ENCODE measurements at regions not wholly inside any gene's neighbourhood (a gene's known extent, or its start where the extent isn't known, plus 50 kb on each side); places are given as distances from the start of the nearest gene placed in this dataset.
"Not testable (repeated sequence)": the region's sequence is repeated elsewhere in the genome, so short reads cannot be mapped to it uniquely, and the experiment has no call there.

GRCh38 chr5:99534241-99534640 is 605.4 kb upstream of the CHD1 start:
- not testable (repeated sequence) for H3K9me3 ChIP-seq (ENCODE audit: control insufficient read depth in 2 of 2, low read length in 2 of 2); H3K27ac ChIP-seq (ENCODE audit: low read depth in 2 of 2, low read length in 2 of 2)

GRCh38 chr5:99521666-99522065 is 592.9 kb upstream of the CHD1 start:
- not testable (repeated sequence) for H3K27me3 ChIP-seq (ENCODE audit: control insufficient read depth in 2 of 2, insufficient read depth in 2 of 2, low read length in 2 of 2); H3K4me1 ChIP-seq (ENCODE audit: control insufficient read depth in 2 of 2, insufficient read depth in 2 of 2, low read length in 2 of 2); H3K4me3 ChIP-seq (ENCODE audit: low read length in 2 of 2); H3K9me3 ChIP-seq (ENCODE audit: control insufficient read depth in 2 of 2, low read length in 2 of 2); H3K27ac ChIP-seq (ENCODE audit: low read depth in 2 of 2, low read length in 2 of 2); H3K9ac ChIP-seq (ENCODE audit: low read depth in 1 of 2, low read length in 2 of 2); H3K36me3 ChIP-seq (ENCODE audit: control insufficient read depth in 2 of 2, insufficient read depth in 2 of 2, low read length in 2 of 2)

More at GRCh38 chr5:99534241-99534640, 605.4 kb upstream of the CHD1 start:
- not testable (repeated sequence) for H3K36me3 ChIP-seq (ENCODE audit: control insufficient read depth in 2 of 2, insufficient read depth in 2 of 2, low read length in 2 of 2); H3K27me3 ChIP-seq (ENCODE audit: control insufficient read depth in 2 of 2, insufficient read depth in 2 of 2, low read length in 2 of 2); H3K9ac ChIP-seq (ENCODE audit: low read depth in 1 of 2, low read length in 2 of 2); H3K4me1 ChIP-seq (ENCODE audit: control insufficient read depth in 2 of 2, insufficient read depth in 2 of 2, low read length in 2 of 2); H3K4me3 ChIP-seq (ENCODE audit: low read length in 2 of 2)

GRCh38 chr5:99515864-99516490 is 587.2 kb upstream of the CHD1 start:
- H3K4me3 ChIP-seq (ENCODE audit: low read length in 2 of 2): not testable (repeated sequence)

GRCh38 chr5:99510237-99510866 is 581.5 kb upstream of the CHD1 start:
- H3K9ac ChIP-seq (ENCODE audit: low read depth in 1 of 2, low read length in 2 of 2); H3K36me3 ChIP-seq (ENCODE audit: control insufficient read depth in 2 of 2, insufficient read depth in 2 of 2, low read length in 2 of 2); H3K4me3 ChIP-seq (ENCODE audit: low read length in 2 of 2); H3K27me3 ChIP-seq (ENCODE audit: control insufficient read depth in 2 of 2, insufficient read depth in 2 of 2, low read length in 2 of 2); H3K27ac ChIP-seq (ENCODE audit: low read depth in 2 of 2, low read length in 2 of 2); H3K4me1 ChIP-seq (ENCODE audit: control insufficient read depth in 2 of 2, insufficient read depth in 2 of 2, low read length in 2 of 2); H3K9me3 ChIP-seq (ENCODE audit: control insufficient read depth in 2 of 2, low read length in 2 of 2): not testable (repeated sequence)

More at GRCh38 chr5:99515864-99516490, 587.2 kb upstream of the CHD1 start:
- not testable (repeated sequence) for H3K27me3 ChIP-seq (ENCODE audit: control insufficient read depth in 2 of 2, insufficient read depth in 2 of 2, low read length in 2 of 2); H3K9ac ChIP-seq (ENCODE audit: low read depth in 1 of 2, low read length in 2 of 2); H3K9me3 ChIP-seq (ENCODE audit: control insufficient read depth in 2 of 2, low read length in 2 of 2); H3K36me3 ChIP-seq (ENCODE audit: control insufficient read depth in 2 of 2, insufficient read depth in 2 of 2, low read length in 2 of 2); H3K27ac ChIP-seq (ENCODE audit: low read depth in 2 of 2, low read length in 2 of 2); H3K4me1 ChIP-seq (ENCODE audit: control insufficient read depth in 2 of 2, insufficient read depth in 2 of 2, low read length in 2 of 2)

GRCh38 chr5:99509064-99509463 is 580.3 kb upstream of the CHD1 start:
- not testable (repeated sequence) for H3K27me3 ChIP-seq (ENCODE audit: control insufficient read depth in 2 of 2, insufficient read depth in 2 of 2, low read length in 2 of 2); H3K4me3 ChIP-seq (ENCODE audit: low read length in 2 of 2); H3K9ac ChIP-seq (ENCODE audit: low read depth in 1 of 2, low read length in 2 of 2); H3K4me1 ChIP-seq (ENCODE audit: control insufficient read depth in 2 of 2, insufficient read depth in 2 of 2, low read length in 2 of 2); H3K9me3 ChIP-seq (ENCODE audit: control insufficient read depth in 2 of 2, low read length in 2 of 2); H3K36me3 ChIP-seq (ENCODE audit: control insufficient read depth in 2 of 2, insufficient read depth in 2 of 2, low read length in 2 of 2); H3K27ac ChIP-seq (ENCODE audit: low read depth in 2 of 2, low read length in 2 of 2)

GRCh38 chr5:99495456-99495855 is 566.6 kb upstream of the CHD1 start:
- H3K4me3 ChIP-seq (ENCODE audit: low read length in 2 of 2): not testable (repeated sequence)

GRCh38 chr5:99478450-99478849 is 549.6 kb upstream of the CHD1 start:
- H3K36me3 ChIP-seq (ENCODE audit: control insufficient read depth in 2 of 2, insufficient read depth in 2 of 2, low read length in 2 of 2); H3K4me3 ChIP-seq (ENCODE audit: low read length in 2 of 2); H3K4me1 ChIP-seq (ENCODE audit: control insufficient read depth in 2 of 2, insufficient read depth in 2 of 2, low read length in 2 of 2); H3K9ac ChIP-seq (ENCODE audit: low read depth in 1 of 2, low read length in 2 of 2); H3K9me3 ChIP-seq (ENCODE audit: control insufficient read depth in 2 of 2, low read length in 2 of 2); H3K27me3 ChIP-seq (ENCODE audit: control insufficient read depth in 2 of 2, insufficient read depth in 2 of 2, low read length in 2 of 2); H3K27ac ChIP-seq (ENCODE audit: low read depth in 2 of 2, low read length in 2 of 2): not testable (repeated sequence)

More at GRCh38 chr5:99495456-99495855, 566.6 kb upstream of the CHD1 start:
- not testable (repeated sequence) for H3K4me1 ChIP-seq (ENCODE audit: control insufficient read depth in 2 of 2, insufficient read depth in 2 of 2, low read length in 2 of 2); H3K27me3 ChIP-seq (ENCODE audit: control insufficient read depth in 2 of 2, insufficient read depth in 2 of 2, low read length in 2 of 2); H3K9me3 ChIP-seq (ENCODE audit: control insufficient read depth in 2 of 2, low read length in 2 of 2); H3K36me3 ChIP-seq (ENCODE audit: control insufficient read depth in 2 of 2, insufficient read depth in 2 of 2, low read length in 2 of 2); H3K27ac ChIP-seq (ENCODE audit: low read depth in 2 of 2, low read length in 2 of 2); H3K9ac ChIP-seq (ENCODE audit: low read depth in 1 of 2, low read length in 2 of 2)

GRCh38 chr5:99473328-99473727 is 544.5 kb upstream of the CHD1 start:
- H3K4me3 ChIP-seq (ENCODE audit: low read length in 2 of 2); H3K36me3 ChIP-seq (ENCODE audit: control insufficient read depth in 2 of 2, insufficient read depth in 2 of 2, low read length in 2 of 2); H3K27me3 ChIP-seq (ENCODE audit: control insufficient read depth in 2 of 2, insufficient read depth in 2 of 2, low read length in 2 of 2); H3K4me1 ChIP-seq (ENCODE audit: control insufficient read depth in 2 of 2, insufficient read depth in 2 of 2, low read length in 2 of 2); H3K9me3 ChIP-seq (ENCODE audit: control insufficient read depth in 2 of 2, low read length in 2 of 2); H3K9ac ChIP-seq (ENCODE audit: low read depth in 1 of 2, low read length in 2 of 2); H3K27ac ChIP-seq (ENCODE audit: low read depth in 2 of 2, low read length in 2 of 2): not testable (repeated sequence)

GRCh38 chr5:99471726-99472125 is 542.9 kb upstream of the CHD1 start:
- H3K27ac ChIP-seq (ENCODE audit: low read depth in 2 of 2, low read length in 2 of 2); H3K9me3 ChIP-seq (ENCODE audit: control insufficient read depth in 2 of 2, low read length in 2 of 2); H3K9ac ChIP-seq (ENCODE audit: low read depth in 1 of 2, low read length in 2 of 2); H3K27me3 ChIP-seq (ENCODE audit: control insufficient read depth in 2 of 2, insufficient read depth in 2 of 2, low read length in 2 of 2); H3K4me3 ChIP-seq (ENCODE audit: low read length in 2 of 2); H3K4me1 ChIP-seq (ENCODE audit: control insufficient read depth in 2 of 2, insufficient read depth in 2 of 2, low read length in 2 of 2); H3K36me3 ChIP-seq (ENCODE audit: control insufficient read depth in 2 of 2, insufficient read depth in 2 of 2, low read length in 2 of 2): not testable (repeated sequence)

- H3K36me3 ChIP-seq (ENCODE audit: control insufficient read depth in 2 of 2, insufficient read depth in 2 of 2, low read length in 2 of 2); H3K4me1 ChIP-seq (ENCODE audit: control insufficient read depth in 2 of 2, insufficient read depth in 2 of 2, low read length in 2 of 2); H3K9me3 ChIP-seq (ENCODE audit: control insufficient read depth in 2 of 2, low read length in 2 of 2); H3K9ac ChIP-seq (ENCODE audit: low read depth in 1 of 2, low read length in 2 of 2); H3K27ac ChIP-seq (ENCODE audit: low read depth in 2 of 2, low read length in 2 of 2); H3K4me3 ChIP-seq (ENCODE audit: low read length in 2 of 2); H3K27me3 ChIP-seq (ENCODE audit: control insufficient read depth in 2 of 2, insufficient read depth in 2 of 2, low read length in 2 of 2): not testable (repeated sequence)
Observed at GRCh38 chr5:99471178-99471577, 542.4 kb upstream of the CHD1 start.

GRCh38 chr5:99470636-99471035 is 541.8 kb upstream of the CHD1 start:
- H3K9ac ChIP-seq (ENCODE audit: low read depth in 1 of 2, low read length in 2 of 2); H3K4me1 ChIP-seq (ENCODE audit: control insufficient read depth in 2 of 2, insufficient read depth in 2 of 2, low read length in 2 of 2); H3K9me3 ChIP-seq (ENCODE audit: control insufficient read depth in 2 of 2, low read length in 2 of 2); H3K27ac ChIP-seq (ENCODE audit: low read depth in 2 of 2, low read length in 2 of 2); H3K4me3 ChIP-seq (ENCODE audit: low read length in 2 of 2); H3K27me3 ChIP-seq (ENCODE audit: control insufficient read depth in 2 of 2, insufficient read depth in 2 of 2, low read length in 2 of 2); H3K36me3 ChIP-seq (ENCODE audit: control insufficient read depth in 2 of 2, insufficient read depth in 2 of 2, low read length in 2 of 2): not testable (repeated sequence)

All from mucosa of rectum (tissue), 2 donors.